Activated CD4-positive, CD25-positive, alpha-beta regulatory T cell treated with anti-CD3 and anti-CD28 coated beads, Interleukin-2, amount 50 U/mL, for 24 hours (primary cell): ENCODE measurements at regions not wholly inside any gene's neighbourhood (a gene's known extent, or its start where the extent isn't known, plus 50 kb on each side); places are given as distances from the start of the nearest gene placed in this dataset.
"Not testable (repeated sequence)": the region's sequence is repeated elsewhere in the genome, so short reads cannot be mapped to it uniquely, and the experiment has no call there.

Source experiments
- ATAC-seq, 2 donors: fragments of 150-1000 bp; cut with Tn5 transposase; one replicate each; pipeline ENCODE4 v1.10.0; 2021; ENCODE audit warnings: mild to moderate bottlenecking in 1 of 2, moderate library complexity in 1 of 2

GRCh38 chr18:40186677-40187076 is 1768.4 kb upstream of the PIK3C3 start:
- ATAC-seq, result no peak

- ATAC-seq, result no peak
Observed at GRCh38 chr18:40179729-40180461, 1775.1 kb upstream of the PIK3C3 start.

DNA sequence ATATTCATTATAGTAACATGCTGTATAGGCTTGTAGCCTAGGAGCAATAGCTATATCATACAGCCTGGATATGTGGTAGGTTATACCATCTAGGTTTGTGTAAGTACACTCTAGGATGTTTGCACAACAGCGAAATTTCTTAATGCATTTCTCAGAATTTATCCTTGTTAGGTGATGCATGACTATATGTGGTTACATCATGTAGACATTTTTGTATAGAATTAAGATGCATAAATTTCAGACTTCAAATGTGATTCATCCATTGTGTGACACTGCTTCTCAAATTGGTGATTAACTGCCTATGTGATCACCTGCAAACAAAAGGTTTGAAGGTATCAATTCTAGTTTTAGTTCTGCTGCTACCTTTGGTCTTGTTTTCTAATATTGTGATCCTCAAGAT is 1787.0 kb upstream of the PIK3C3 start:
- no peak for ATAC-seq

- no peak for ATAC-seq
Observed at GRCh38 chr18:40163254-40163653, 1791.8 kb upstream of the PIK3C3 start.

GRCh38 chr18:40160361-40160760 is 1794.7 kb upstream of the PIK3C3 start:
- no peak for ATAC-seq

GRCh38 chr18:40159141-40160017 is 1795.7 kb upstream of the PIK3C3 start:
- no peak for ATAC-seq

DNA sequence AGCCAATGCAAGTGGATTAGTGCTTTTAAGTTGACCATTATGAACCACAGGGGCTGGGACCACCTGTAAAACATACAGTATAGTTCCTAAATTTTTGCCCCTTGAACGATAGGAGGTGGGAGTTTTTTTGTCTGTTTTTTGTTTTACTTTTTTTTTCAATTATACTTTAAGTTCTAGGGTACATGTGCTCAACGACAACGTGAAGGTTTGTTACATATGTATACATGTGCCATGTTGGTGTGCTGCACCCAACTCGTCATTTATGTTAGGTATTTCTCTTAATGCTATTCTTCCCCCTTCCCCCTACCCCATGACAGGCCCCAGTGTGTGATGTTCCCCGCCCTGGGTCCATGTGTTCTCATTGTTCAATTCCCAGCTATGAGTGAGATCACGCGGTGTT is 1797.9 kb upstream of the PIK3C3 start:
- ATAC-seq, result no peak

GRCh38 chr18:40152859-40153258 is 1802.2 kb upstream of the PIK3C3 start:
- ATAC-seq, result no peak

- no peak for ATAC-seq
Observed at GRCh38 chr18:40148960-40149359, 1806.1 kb upstream of the PIK3C3 start.

DNA sequence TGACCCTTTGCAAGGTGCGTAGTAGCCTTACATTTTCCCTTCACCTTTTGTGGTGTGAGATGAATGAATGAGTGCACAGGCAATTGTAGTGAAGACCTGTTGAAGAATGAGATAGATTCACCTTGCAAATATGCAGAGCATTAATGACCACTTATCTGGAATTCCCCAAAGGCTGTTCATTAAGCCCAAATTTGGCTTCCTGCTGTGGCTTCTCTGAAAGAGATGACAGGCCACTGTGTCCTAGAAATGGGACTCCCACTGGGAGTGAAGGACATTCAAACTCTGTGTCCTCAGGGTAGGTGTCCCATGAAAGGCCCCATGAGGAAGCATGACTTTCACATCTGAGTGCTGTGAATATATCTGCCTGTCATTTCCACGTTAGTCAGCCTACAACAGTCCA is 1821.8 kb upstream of the PIK3C3 start:
- no peak for ATAC-seq

DNA sequence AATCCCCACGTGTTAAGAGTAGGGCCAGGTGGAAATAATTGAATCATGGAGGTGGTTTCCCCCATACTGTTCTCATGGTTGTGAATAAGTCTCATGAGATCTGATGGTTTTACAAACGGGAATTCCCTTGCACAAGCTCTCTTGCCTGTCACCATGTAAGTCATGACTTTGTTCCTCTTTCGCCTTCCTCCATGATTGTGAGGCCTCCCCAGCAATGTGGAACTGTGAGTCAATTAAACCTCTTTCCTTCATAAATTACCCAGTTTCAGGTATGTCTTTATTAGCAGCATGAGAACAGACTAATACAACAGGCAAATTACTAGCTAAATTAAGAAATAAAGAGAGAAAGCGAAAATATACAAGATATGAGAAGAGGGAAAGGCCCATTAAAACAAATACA is 1822.6 kb upstream of the PIK3C3 start:
- ATAC-seq, result not testable (repeated sequence)

- ATAC-seq, result no peak
Observed at GRCh38 chr18:40124107-40124506, 1830.9 kb upstream of the PIK3C3 start.

DNA sequence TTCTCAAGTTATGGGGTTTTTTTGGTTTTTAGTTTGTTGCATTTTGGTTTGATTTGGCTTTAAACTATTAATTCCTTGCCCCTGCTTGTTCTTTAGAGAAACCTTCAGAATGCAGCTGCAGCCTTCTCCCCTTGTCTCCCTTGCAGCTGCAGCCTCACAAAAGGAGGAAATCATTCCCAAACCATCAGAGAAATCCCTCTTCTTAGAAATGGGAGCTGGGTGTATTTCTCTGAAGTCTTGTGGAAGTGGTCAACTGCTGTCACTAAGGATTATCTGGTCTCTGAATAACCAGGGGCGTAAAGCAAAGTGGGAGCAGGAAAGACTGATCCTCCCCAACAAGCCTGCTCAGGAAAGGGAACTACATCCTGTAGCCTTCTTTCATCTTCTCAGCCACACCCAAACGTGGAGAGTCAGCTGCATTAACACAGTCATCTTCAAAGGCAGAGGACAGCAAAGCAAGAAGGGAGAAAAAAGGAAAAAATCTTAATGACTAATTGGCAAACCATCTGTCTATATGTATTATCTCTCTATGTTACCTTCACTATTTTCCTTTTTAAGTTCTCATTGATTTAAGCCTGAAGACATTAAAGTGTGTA is 1834.1 kb upstream of the PIK3C3 start:
- no peak for ATAC-seq

DNA sequence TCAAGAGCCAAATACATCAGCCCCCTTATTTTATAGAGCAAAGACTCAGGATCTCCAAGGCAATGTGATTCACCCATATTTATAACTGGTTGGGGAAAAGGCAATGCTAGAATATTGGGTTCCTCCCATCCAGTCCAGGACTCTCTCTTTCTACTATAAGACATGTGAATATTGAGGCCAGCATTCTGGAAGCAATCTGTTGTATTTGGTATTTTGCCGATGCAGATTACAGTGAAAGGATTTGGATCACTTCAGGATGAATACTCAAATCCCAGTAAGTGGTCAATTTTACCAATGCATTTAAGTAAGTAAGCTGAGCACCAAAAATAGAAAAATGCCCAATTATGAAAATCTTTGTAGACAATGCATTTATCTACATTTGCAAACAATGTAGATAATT is 1834.7 kb upstream of the PIK3C3 start:
- no peak for ATAC-seq

GRCh38 chr18:40119581-40119980 is 1835.5 kb upstream of the PIK3C3 start:
- ATAC-seq, result not testable (repeated sequence)

- ATAC-seq, result no peak
Observed at GRCh38 chr18:40110455-40110854, 1844.6 kb upstream of the PIK3C3 start.

DNA sequence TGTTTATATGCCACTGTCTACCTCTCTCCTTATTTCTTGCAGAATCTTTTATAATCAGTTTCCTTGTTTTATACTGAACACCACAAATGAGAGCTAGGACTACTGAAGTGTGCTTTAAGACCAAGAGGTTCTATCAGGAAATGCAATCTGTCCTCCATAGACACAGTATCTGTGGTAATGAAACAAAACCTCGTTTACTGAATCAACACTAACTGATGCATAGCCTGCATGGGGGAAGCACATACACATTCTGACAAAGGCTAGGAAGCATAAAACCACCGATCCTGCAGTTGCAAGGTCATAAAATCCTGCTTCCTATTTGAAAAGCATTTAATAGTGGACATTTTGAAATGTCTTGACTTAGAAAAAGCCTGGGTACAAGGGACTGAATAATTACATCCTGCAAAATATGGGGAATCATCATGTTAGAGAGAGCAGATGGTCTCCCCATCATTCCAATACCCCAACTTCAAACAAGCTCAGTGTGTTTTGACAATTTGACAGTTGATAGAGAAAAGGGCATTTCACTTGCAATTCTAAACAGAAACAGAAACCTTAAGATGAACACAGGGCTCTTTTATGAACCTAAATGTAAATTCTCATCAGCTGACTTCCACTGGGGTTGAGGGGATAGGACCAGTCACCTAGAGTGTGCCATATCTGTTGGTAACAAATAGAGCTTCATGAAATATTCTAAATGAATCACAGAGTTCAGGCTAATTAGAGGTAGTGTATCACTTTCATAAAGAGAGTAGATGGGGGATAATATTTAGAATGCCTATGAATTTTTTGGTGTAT is 1845.6 kb upstream of the PIK3C3 start:
- no peak for ATAC-seq

DNA sequence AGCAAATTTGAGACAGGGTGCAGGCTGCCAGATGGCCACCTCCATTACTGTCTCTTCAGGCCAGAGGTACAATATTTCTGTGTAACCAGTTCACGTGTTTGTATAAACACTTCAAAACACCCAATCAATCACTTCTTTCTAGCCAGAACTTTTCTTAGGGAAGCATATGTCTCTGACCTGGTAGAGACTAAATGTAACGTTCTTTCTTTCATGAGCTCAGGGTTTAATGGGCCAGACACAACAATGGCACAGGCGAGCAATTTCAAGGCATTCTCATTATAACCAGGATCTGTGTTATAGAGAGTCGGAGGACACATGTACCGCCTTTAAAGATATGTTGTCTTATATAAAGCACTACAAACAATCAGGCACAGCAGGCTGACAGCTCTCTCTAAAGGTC is 1846.4 kb upstream of the PIK3C3 start:
- ATAC-seq, result no peak

DNA sequence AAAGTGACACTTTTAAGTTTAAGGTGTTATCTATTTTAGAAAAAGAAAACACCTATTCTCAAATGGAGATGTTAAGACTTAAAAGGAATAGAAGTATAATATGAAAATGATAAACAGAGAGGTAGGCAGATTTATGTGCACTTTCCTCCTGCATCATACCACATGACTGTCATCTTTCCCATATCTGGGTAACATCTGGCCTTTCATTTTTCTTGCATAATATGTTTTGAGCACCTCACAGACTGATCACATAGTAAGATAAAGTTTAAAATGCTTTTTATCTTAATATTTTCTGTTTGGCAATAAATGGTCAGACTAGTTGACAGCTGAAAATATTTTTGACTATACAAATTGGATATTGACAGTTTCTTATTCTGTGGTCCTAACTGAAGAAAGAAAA is 1852.1 kb upstream of the PIK3C3 start:
- no peak for ATAC-seq

DNA sequence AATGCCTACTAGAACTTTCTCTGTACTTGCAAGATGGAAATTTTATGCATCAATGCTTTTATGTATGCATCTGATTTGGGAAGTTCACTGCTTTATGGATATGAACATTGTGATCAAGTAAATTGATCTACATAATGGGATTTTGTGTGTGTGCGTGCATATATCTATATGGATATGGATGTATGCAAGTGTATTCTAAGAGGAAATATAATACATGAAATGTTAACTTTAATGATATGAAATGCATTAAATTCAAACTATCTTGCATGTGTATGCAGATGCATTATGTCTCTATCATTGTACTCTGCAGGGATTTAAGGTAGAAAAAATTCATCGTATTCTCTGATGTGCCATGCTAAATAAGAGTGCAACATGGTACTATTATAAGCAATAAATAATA is 1855.4 kb upstream of the PIK3C3 start:
- no peak for ATAC-seq

GRCh38 chr18:40096675-40097074 is 1858.4 kb upstream of the PIK3C3 start:
- no peak for ATAC-seq

GRCh38 chr18:40094441-40094840 is 1860.6 kb upstream of the PIK3C3 start:
- no peak for ATAC-seq

DNA sequence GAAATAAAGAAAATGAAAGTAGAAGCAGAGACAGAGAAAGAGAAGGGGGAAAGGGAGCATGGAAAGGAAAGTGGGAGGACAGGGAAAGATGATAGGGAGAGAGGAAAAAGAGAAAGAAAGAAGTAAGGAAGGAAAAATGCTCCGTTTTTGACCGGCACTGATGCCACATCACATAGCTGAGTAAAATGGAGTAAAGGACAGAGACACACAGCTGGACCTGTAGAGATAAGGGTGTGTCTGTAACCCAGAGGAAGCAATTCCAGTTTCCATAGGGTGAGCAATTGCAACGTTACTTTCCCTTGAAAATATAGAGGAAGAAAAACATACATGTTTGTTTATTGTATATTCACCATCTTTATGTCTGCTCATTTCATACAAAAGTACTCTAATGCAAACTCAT is 1866.9 kb upstream of the PIK3C3 start:
- ATAC-seq, result no peak
